HEK293 (cell line): ENCODE measurements at regions not wholly inside any gene's neighbourhood (a gene's known extent, or its start where the extent isn't known, plus 50 kb on each side); places are given as distances from the start of the nearest gene placed in this dataset.

Experiments used
- CTCF ChIA-PET: fragments of 350-600 bp; formaldehyde crosslinking; extraction: SDS; loops from one replicate; lab custom pipeline; 2021; ENCODE audit warnings: antibody characterized with exemption; lab: Yijun Ruan, JAX
- POLR2A ChIA-PET: fragments of 300-600 bp; formaldehyde crosslinking; extraction: SDS; loops from one replicate; lab custom pipeline; 2020; ENCODE audit warnings: antibody characterized with exemption, inconsistent platforms; lab: Yijun Ruan, JAX
- H3K27ac ChIP-seq: fragments of 200-500 bp; sonication (Bioruptor generic); 2 replicates; pipeline ENCODE4 v1.5.1; 2014; ENCODE audit warnings: low read depth, low read length, control low read depth, inconsistent platforms; ENCODE audit errors: extremely low read depth
- H3K36me3 ChIP-seq, 2 experiments: fragments of 200-500 bp in 1 of 2; sonication (Bioruptor generic) in 1 of 2; 1 replicate in 1 of 2; 2 replicates in 1 of 2; pipeline ENCODE4 v1.5.1; 2014 to 2017; ENCODE audit warnings: inconsistent platforms in 2 of 2, low read length in 2 of 2; ENCODE audit not compliant: control insufficient read depth in 2 of 2, insufficient read depth in 1 of 2
- H3K4me1 ChIP-seq: fragments of 200-500 bp; sonication (Bioruptor generic); 2 replicates; pipeline ENCODE4 v1.5.1; 2014; ENCODE audit warnings: mild to moderate bottlenecking, low read length, inconsistent platforms; ENCODE audit not compliant: control insufficient read depth, insufficient read depth
- H3K4me3 ChIP-seq: 2 replicates; pipeline ENCODE4 v1.5.1; 2011; ENCODE audit warnings: low read depth, mild to moderate bottlenecking, control low read depth, low read length, moderate library complexity
- H3K9me3 ChIP-seq: fragments of 200-500 bp; sonication (Bioruptor generic); 2 replicates; pipeline ENCODE4 v1.5.1; 2014; ENCODE audit warnings: low read depth, low read length, inconsistent platforms; ENCODE audit not compliant: control insufficient read depth, insufficient read depth
- HOXA7 ChIP-seq: sonication (generic); formaldehyde crosslinking; IDR thresholded peaks from 2 replicates; pipeline ENCODE4 v1.8.1; 2022; ENCODE audit warnings: missing genetic modification reagents, borderline replicate concordance
- IKZF3 ChIP-seq: fragments of 450-650 bp; IDR thresholded peaks from 2 replicates; pipeline ENCODE4 v1.5.0; 2018; ENCODE audit warnings: missing biosample characterization, mild to moderate bottlenecking, missing genetic modification characterization, moderate library complexity
- MEIS1 ChIP-seq: sonication (generic); formaldehyde crosslinking; IDR thresholded peaks from 2 replicates; pipeline ENCODE4 v1.8.1; 2022; ENCODE audit warnings: missing genetic modification reagents, mild to moderate bottlenecking, borderline replicate concordance
- OSR2 ChIP-seq: fragments of 450-650 bp; formaldehyde crosslinking; IDR thresholded peaks from 2 replicates; pipeline ENCODE4 v1.5.1; 2016; ENCODE audit warnings: missing biosample characterization, missing genetic modification characterization
- SCRT2 ChIP-seq: fragments of 450-650 bp; formaldehyde crosslinking; IDR thresholded peaks from 2 replicates; pipeline ENCODE4 v1.5.1; 2016; ENCODE audit warnings: missing biosample characterization, missing genetic modification characterization
- ZNF114 ChIP-seq: fragments of 450-650 bp; formaldehyde crosslinking; IDR thresholded peaks from 2 replicates; pipeline ENCODE4 v1.5.0; 2017; ENCODE audit warnings: missing biosample characterization, missing genetic modification characterization
- ZNF146 ChIP-seq: fragments of 450-650 bp; formaldehyde crosslinking; IDR thresholded peaks from 2 replicates; pipeline ENCODE4 v1.5.1; 2016; ENCODE audit warnings: missing biosample characterization, missing genetic modification characterization
- ZNF292 ChIP-seq: fragments of 450-650 bp; formaldehyde crosslinking; IDR thresholded peaks from 2 replicates; pipeline ENCODE4 v1.5.1; 2016; ENCODE audit warnings: low read depth, missing biosample characterization, missing genetic modification characterization, borderline replicate concordance
- ZNF394 ChIP-seq: fragments of 450-650 bp; formaldehyde crosslinking; IDR thresholded peaks from 2 replicates; pipeline ENCODE4 v1.5.1; 2016; ENCODE audit warnings: missing biosample characterization, missing genetic modification characterization, mild to moderate bottlenecking, moderate library complexity, borderline replicate concordance
- ZNF571 ChIP-seq: fragments of 450-650 bp; formaldehyde crosslinking; IDR thresholded peaks from 2 replicates; pipeline ENCODE4 v1.5.0; 2017; ENCODE audit warnings: missing biosample characterization, missing genetic modification characterization
- ZNF660 ChIP-seq: fragments of 450-650 bp; IDR thresholded peaks from 2 replicates; pipeline ENCODE4 v1.5.1; 2018; ENCODE audit warnings: missing biosample characterization, mild to moderate bottlenecking, missing genetic modification characterization
- ZNF677 ChIP-seq: fragments of 450-650 bp; IDR thresholded peaks from 2 replicates; pipeline ENCODE4 v1.5.0; 2018; ENCODE audit warnings: missing biosample characterization, mild to moderate bottlenecking, missing genetic modification characterization, moderate library complexity
- ZNF707 ChIP-seq: fragments of 450-650 bp; formaldehyde crosslinking; IDR thresholded peaks from 2 replicates; pipeline ENCODE4 v1.5.1; 2016; ENCODE audit warnings: missing biosample characterization, missing genetic modification characterization
- ZNF830 ChIP-seq: fragments of 450-650 bp; IDR thresholded peaks from 2 replicates; pipeline ENCODE4 v1.5.0; 2018; ENCODE audit warnings: missing biosample characterization, missing genetic modification characterization, low read depth, mild to moderate bottlenecking, moderate library complexity
- ZNF837 ChIP-seq: fragments of 450-650 bp; formaldehyde crosslinking; IDR thresholded peaks from 2 replicates; pipeline ENCODE4 v1.5.1; 2016; ENCODE audit warnings: missing biosample characterization, missing genetic modification characterization
- ZSCAN16 ChIP-seq: fragments of 450-650 bp; formaldehyde crosslinking; IDR thresholded peaks from 2 replicates; pipeline ENCODE4 v1.5.1; 2016; ENCODE audit warnings: missing biosample characterization, missing genetic modification characterization
- TF ChIP-seq, protein P1 (sequence below): fragments of 450-650 bp; formaldehyde crosslinking; IDR thresholded peaks from 2 replicates; pipeline ENCODE4 v1.5.1; 2016; ENCODE audit warnings: missing biosample characterization, missing genetic modification characterization, low read depth
- TF ChIP-seq, protein P2 (sequence below): fragments of 450-650 bp; formaldehyde crosslinking; optimal IDR thresholded peaks from 2 replicates; pipeline ENCODE3; 2016; ENCODE audit warnings: missing biosample characterization, mild to moderate bottlenecking, missing genetic modification characterization
- TF ChIP-seq, protein P3 (sequence below): fragments of 450-650 bp; formaldehyde crosslinking; IDR thresholded peaks from 2 replicates; pipeline ENCODE4 v1.5.1; 2017; ENCODE audit warnings: missing biosample characterization, missing genetic modification characterization
- TF ChIP-seq, protein P4 (sequence below): fragments of 450-650 bp; formaldehyde crosslinking; IDR thresholded peaks from 2 replicates; pipeline ENCODE4 v1.5.1; 2016; ENCODE audit warnings: missing biosample characterization, missing genetic modification characterization
- TF ChIP-seq, protein P5 (sequence below): fragments of 450-650 bp; formaldehyde crosslinking; IDR thresholded peaks from 2 replicates; pipeline ENCODE4 v1.5.1; 2017; ENCODE audit warnings: missing biosample characterization, missing genetic modification characterization

DNA sequence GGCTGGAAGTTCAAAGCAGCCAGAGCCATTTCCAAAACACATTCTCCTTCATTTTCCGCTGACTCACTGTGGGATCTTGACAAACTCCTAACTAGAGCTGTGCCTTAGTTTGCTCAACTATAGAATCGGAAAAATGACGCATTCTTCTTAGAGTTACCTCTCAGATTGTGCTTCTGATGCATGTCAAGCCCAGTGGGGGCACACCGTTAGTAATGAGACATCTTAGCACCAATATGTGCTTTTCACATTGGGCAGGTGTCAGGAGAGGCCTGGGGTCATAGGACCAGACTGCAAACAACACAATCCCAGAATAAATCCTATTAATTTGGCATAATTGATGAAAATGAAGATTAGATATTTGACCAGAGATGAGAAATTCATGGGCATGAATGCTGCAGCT lies 71.3 kb upstream of the UBE3A start (continued):
- TF ChIP-seq, protein P1, sequence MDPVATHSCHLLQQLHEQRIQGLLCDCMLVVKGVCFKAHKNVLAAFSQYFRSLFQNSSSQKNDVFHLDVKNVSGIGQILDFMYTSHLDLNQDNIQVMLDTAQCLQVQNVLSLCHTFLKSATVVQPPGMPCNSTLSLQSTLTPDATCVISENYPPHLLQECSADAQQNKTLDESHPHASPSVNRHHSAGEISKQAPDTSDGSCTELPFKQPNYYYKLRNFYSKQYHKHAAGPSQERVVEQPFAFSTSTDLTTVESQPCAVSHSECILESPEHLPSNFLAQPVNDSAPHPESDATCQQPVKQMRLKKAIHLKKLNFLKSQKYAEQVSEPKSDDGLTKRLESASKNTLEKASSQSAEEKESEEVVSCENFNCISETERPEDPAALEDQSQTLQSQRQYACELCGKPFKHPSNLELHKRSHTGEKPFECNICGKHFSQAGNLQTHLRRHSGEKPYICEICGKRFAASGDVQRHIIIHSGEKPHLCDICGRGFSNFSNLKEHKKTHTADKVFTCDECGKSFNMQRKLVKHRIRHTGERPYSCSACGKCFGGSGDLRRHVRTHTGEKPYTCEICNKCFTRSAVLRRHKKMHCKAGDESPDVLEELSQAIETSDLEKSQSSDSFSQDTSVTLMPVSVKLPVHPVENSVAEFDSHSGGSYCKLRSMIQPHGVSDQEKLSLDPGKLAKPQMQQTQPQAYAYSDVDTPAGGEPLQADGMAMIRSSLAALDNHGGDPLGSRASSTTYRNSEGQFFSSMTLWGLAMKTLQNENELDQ (tag by site-specific recombination) = no peak
- no peak for TF ChIP-seq ZNF677 (tag by site-specific recombination)
- TF ChIP-seq ZNF146 (tag by site-specific recombination) = no peak
- no peak for TF ChIP-seq ZNF394 (tag by site-specific recombination)
- TF ChIP-seq, protein P2, sequence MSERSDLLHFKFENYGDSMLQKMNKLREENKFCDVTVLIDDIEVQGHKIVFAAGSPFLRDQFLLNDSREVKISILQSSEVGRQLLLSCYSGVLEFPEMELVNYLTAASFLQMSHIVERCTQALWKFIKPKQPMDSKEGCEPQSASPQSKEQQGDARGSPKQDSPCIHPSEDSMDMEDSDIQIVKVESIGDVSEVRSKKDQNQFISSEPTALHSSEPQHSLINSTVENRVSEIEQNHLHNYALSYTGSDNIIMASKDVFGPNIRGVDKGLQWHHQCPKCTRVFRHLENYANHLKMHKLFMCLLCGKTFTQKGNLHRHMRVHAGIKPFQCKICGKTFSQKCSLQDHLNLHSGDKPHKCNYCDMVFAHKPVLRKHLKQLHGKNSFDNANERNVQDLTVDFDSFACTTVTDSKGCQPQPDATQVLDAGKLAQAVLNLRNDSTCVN (tag by site-specific recombination) = no peak
- TF ChIP-seq, protein P3, sequence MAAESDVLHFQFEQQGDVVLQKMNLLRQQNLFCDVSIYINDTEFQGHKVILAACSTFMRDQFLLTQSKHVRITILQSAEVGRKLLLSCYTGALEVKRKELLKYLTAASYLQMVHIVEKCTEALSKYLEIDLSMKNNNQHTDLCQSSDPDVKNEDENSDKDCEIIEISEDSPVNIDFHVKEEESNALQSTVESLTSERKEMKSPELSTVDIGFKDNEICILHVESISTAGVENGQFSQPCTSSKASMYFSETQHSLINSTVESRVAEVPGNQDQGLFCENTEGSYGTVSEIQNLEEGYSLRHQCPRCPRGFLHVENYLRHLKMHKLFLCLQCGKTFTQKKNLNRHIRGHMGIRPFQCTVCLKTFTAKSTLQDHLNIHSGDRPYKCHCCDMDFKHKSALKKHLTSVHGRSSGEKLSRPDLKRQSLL (tag by site-specific recombination) = no peak
- TF ChIP-seq OSR2 (tag by site-specific recombination) = no peak
- TF ChIP-seq MEIS1 = no peak
- no peak for TF ChIP-seq IKZF3 (tag by site-specific recombination)
- no peak for TF ChIP-seq ZNF114 (tag by site-specific recombination)
- no peak for TF ChIP-seq ZNF837

DNA sequence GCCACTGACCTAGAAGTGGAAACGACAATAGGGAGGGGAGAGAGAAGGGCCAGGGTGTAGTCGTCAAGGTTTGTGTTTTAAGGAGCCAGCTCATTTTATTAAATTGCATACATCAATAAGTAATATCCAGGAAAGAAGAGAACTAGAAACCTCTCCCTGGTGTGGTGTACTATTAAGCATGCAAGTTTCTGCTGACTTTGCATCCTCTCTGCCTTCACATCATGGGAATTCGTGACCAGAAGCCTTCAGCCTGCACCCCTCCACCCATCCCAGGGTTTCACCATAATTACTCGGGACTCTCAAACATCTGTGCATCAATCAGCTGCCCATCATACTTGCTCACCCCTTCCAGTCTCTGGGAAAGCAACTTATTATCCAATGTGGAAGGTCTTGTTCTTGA lies 70.9 kb upstream of the UBE3A start:
- Histone ChIP-seq H3K4me3 (no peak overlapping the region), H3K36me3 (no peaks in the 10 kb centered on the region), H3K4me1 (no peaks in the 10 kb centered on the region)
- CTCF ChIA-PET = interaction anchor here (3.9 kb wide), 1 partner anchor 200 kb away, joined by 13 read pairs; no protein-coding TSS in a partner anchor
- TF ChIP-seq, protein P4, sequence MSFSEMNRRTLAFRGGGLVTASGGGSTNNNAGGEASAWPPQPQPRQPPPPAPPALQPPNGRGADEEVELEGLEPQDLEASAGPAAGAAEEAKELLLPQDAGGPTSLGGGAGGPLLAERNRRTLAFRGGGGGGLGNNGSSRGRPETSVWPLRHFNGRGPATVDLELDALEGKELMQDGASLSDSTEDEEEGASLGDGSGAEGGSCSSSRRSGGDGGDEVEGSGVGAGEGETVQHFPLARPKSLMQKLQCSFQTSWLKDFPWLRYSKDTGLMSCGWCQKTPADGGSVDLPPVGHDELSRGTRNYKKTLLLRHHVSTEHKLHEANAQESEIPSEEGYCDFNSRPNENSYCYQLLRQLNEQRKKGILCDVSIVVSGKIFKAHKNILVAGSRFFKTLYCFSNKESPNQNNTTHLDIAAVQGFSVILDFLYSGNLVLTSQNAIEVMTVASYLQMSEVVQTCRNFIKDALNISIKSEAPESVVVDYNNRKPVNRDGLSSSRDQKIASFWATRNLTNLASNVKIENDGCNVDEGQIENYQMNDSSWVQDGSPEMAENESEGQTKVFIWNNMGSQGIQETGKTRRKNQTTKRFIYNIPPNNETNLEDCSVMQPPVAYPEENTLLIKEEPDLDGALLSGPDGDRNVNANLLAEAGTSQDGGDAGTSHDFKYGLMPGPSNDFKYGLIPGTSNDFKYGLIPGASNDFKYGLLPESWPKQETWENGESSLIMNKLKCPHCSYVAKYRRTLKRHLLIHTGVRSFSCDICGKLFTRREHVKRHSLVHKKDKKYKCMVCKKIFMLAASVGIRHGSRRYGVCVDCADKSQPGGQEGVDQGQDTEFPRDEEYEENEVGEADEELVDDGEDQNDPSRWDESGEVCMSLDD = no peak
- TF ChIP-seq ZNF571 (tag by site-specific recombination) (no peak), HOXA7 (CRISPR knock-in tag) (no peak), ZNF660 (tag by site-specific recombination) (no peak), ZNF830 (tag by site-specific recombination) (no peak), SCRT2 (tag by site-specific recombination) (no peak), ZNF707 (no peak), ZSCAN16 (tag by site-specific recombination) (no peak), ZNF292 (tag by site-specific recombination) (no peak)
- TF ChIP-seq, protein P5, sequence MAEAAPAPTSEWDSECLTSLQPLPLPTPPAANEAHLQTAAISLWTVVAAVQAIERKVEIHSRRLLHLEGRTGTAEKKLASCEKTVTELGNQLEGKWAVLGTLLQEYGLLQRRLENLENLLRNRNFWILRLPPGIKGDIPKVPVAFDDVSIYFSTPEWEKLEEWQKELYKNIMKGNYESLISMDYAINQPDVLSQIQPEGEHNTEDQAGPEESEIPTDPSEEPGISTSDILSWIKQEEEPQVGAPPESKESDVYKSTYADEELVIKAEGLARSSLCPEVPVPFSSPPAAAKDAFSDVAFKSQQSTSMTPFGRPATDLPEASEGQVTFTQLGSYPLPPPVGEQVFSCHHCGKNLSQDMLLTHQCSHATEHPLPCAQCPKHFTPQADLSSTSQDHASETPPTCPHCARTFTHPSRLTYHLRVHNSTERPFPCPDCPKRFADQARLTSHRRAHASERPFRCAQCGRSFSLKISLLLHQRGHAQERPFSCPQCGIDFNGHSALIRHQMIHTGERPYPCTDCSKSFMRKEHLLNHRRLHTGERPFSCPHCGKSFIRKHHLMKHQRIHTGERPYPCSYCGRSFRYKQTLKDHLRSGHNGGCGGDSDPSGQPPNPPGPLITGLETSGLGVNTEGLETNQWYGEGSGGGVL (tag by site-specific recombination) = no peak
- TF ChIP-seq, all 188 proteins: peak for 0
- H3K27ac ChIP-seq = no peak overlapping the region
- no peaks in the 10 kb centered on the region for H3K9me3 ChIP-seq
- POLR2A ChIA-PET = no interaction called here
